ENCODE measurements at regions not wholly inside any gene's neighbourhood (a gene's known extent, or its start where the extent isn't known, plus 50 kb on each side); places are given as distances from the start of the nearest gene placed in this dataset.
"Not testable (repeated sequence)": the region's sequence is repeated elsewhere in the genome, so short reads cannot be mapped to it uniquely, and the experiment has no call there.

DNA sequence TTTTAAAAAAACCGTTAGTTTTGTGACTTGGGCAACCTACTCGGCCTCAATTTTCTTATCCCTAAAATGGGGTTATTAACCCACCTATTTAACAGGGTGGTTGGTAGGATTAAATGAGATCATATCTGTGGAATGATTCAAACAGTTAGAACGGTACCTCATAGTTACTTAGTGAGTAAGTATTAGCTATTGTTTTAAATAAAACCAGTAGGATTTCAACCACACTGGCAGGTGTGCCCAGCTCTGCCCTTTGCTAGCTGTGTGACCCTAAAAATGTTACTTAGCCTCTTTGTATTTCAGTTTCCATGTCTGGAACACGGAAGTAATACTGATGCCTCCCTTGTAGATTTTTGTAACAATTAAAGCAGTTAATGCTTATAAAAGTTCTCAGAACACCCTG lies 225.8 kb upstream of the SPRY1 start:
- Histone ChIP-seq H3K4me3 (ENCODE audit: low read depth, low read length) (no peak overlapping the region), H3K79me2 (ENCODE audit: control insufficient read depth, insufficient read depth, low read length, unreplicated experiment) (no peaks in the 10 kb centered on the region), H3K4me1 (ENCODE audit: control insufficient read depth, insufficient read depth, low read length, unreplicated experiment) (no peaks in the 10 kb centered on the region), H3K27ac (ENCODE audit: low read depth, low read length) (no peak overlapping the region), H3K36me3 (ENCODE audit: insufficient read depth, low read length) (peaks cover 4% of the 10 kb centered on the region; the same call in 1 of the 2 replicates), H2AFZ (ENCODE audit: low read length, unreplicated experiment) (no peak overlapping the region), H3K27me3 (ENCODE audit: insufficient read depth, low read length) (no peaks in the 10 kb centered on the region)

GRCh38 chr4:123176605-123177004 lies 220.0 kb upstream of the SPRY1 start:
- H3K79me2 ChIP-seq (ENCODE audit: control insufficient read depth, insufficient read depth, low read length, unreplicated experiment): no peaks in the 10 kb centered on the region
- H3K4me1 ChIP-seq (ENCODE audit: control insufficient read depth, insufficient read depth, low read length, unreplicated experiment): no peaks in the 10 kb centered on the region
- H3K36me3 ChIP-seq (ENCODE audit: insufficient read depth, low read length): no peaks in the 10 kb centered on the region
- no peak overlapping the region for H3K4me3 ChIP-seq (ENCODE audit: low read depth, low read length)
- H3K27me3 ChIP-seq (ENCODE audit: insufficient read depth, low read length): no peaks in the 10 kb centered on the region
- no peak overlapping the region for H3K27ac ChIP-seq (ENCODE audit: low read depth, low read length)
- no peak overlapping the region for H2AFZ ChIP-seq (ENCODE audit: low read length, unreplicated experiment)

DNA sequence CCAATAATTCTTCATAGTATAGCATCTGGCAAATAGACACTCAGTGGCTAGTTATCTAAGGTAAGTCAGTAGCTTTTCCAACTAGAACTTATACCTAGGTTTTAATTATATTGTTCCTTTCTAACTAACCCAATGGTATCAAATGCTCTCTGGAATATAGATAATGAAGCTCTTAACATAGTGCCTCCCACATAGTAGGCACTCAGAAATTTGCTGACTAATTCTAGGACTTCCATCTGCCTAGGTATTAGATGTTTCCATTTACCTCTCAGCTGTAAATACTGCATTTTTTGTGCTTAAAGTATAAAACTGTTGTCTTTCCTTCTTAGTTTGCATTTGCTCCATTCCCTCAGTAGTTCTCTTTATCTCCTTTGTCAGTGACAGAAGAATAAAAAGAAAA lies 214.3 kb upstream of the SPRY1 start:
- H3K4me1 ChIP-seq (ENCODE audit: control insufficient read depth, insufficient read depth, low read length, unreplicated experiment): no peaks in the 10 kb centered on the region

GRCh38 chr4:123183308-123183707 lies 213.3 kb upstream of the SPRY1 start:
- H2AFZ ChIP-seq (ENCODE audit: low read length, unreplicated experiment): no peak overlapping the region
- no peaks in the 10 kb centered on the region for H3K36me3 ChIP-seq (ENCODE audit: insufficient read depth, low read length)
- no peaks in the 10 kb centered on the region for H3K4me1 ChIP-seq (ENCODE audit: control insufficient read depth, insufficient read depth, low read length, unreplicated experiment)
- H3K27ac ChIP-seq (ENCODE audit: low read depth, low read length): no peak overlapping the region
- H3K27me3 ChIP-seq (ENCODE audit: insufficient read depth, low read length): no peaks in the 10 kb centered on the region
- H3K4me3 ChIP-seq (ENCODE audit: low read depth, low read length): no peak overlapping the region
- H3K79me2 ChIP-seq (ENCODE audit: control insufficient read depth, insufficient read depth, low read length, unreplicated experiment): no peaks in the 10 kb centered on the region

More for the DNA sequence above, 214.3 kb upstream of the SPRY1 start:
- no peak overlapping the region for H3K4me3 ChIP-seq (ENCODE audit: low read depth, low read length)
- no peaks in the 10 kb centered on the region for H3K27me3 ChIP-seq (ENCODE audit: insufficient read depth, low read length)
- no peaks in the 10 kb centered on the region for H3K36me3 ChIP-seq (ENCODE audit: insufficient read depth, low read length)
- no peak overlapping the region for H2AFZ ChIP-seq (ENCODE audit: low read length, unreplicated experiment)
- no peaks in the 10 kb centered on the region for H3K79me2 ChIP-seq (ENCODE audit: control insufficient read depth, insufficient read depth, low read length, unreplicated experiment)
- no peak overlapping the region for H3K27ac ChIP-seq (ENCODE audit: low read depth, low read length)

DNA sequence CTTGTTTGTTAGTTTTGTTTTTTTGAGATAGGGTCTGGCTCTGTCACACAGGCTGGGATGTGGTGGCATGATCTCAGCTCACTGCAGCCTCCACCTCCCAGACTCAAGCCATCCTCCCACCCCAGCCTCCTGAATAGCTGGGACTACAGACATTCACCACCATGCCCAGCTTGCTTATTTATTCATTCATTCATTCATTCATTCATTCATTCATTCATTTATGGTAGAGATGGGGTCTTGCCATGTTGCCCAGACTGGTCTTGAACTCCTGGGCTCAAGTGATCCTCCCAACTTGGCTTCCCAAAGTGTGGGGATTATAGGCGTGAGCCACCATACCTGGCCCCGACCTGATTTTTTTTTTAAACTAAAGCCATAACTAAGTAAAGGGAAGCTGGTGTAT lies 212.8 kb upstream of the SPRY1 start:
- not testable (repeated sequence) for H3K79me2 ChIP-seq (ENCODE audit: control insufficient read depth, insufficient read depth, low read length, unreplicated experiment)

DNA sequence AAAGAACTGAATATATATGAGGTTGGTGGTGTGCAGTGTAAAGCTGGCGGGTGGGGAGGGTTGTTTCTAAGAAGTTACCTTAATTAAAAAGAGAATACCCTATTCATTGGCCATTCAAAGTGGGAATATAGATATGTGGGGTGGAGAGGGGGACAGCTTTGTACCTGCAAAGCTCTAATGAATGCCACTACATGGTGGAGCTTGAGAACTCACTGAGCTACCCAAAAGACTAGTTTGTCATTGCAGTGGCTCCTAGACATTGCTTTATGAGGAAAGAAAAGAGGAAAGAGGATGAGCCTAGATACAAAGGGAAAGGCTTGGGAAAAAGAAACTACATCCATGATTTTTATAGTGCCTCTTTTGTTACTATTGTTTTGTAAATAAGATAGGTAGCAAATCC lies 209.9 kb upstream of the SPRY1 start:
- H2AFZ ChIP-seq (ENCODE audit: low read length, unreplicated experiment): no peak overlapping the region

More for the DNA sequence above, 212.8 kb upstream of the SPRY1 start:
- not testable (repeated sequence) for H3K27me3 ChIP-seq (ENCODE audit: insufficient read depth, low read length); H2AFZ ChIP-seq (ENCODE audit: low read length, unreplicated experiment); H3K4me3 ChIP-seq (ENCODE audit: low read depth, low read length); H3K27ac ChIP-seq (ENCODE audit: low read depth, low read length); H3K36me3 ChIP-seq (ENCODE audit: insufficient read depth, low read length); H3K4me1 ChIP-seq (ENCODE audit: control insufficient read depth, insufficient read depth, low read length, unreplicated experiment)

GRCh38 chr4:123190176-123190575 lies 206.4 kb upstream of the SPRY1 start:
- Histone ChIP-seq H3K4me3 (ENCODE audit: low read depth, low read length) (no peak overlapping the region), H3K27ac (ENCODE audit: low read depth, low read length) (no peak overlapping the region), H3K36me3 (ENCODE audit: insufficient read depth, low read length) (no peaks in the 10 kb centered on the region), H3K79me2 (ENCODE audit: control insufficient read depth, insufficient read depth, low read length, unreplicated experiment) (no peaks in the 10 kb centered on the region), H3K27me3 (ENCODE audit: insufficient read depth, low read length) (no peaks in the 10 kb centered on the region), H3K4me1 (ENCODE audit: control insufficient read depth, insufficient read depth, low read length, unreplicated experiment) (no peaks in the 10 kb centered on the region), H2AFZ (ENCODE audit: low read length, unreplicated experiment) (no peak overlapping the region)

More for the DNA sequence above, 209.9 kb upstream of the SPRY1 start:
- no peaks in the 10 kb centered on the region for H3K4me1 ChIP-seq (ENCODE audit: control insufficient read depth, insufficient read depth, low read length, unreplicated experiment)
- H3K36me3 ChIP-seq (ENCODE audit: insufficient read depth, low read length): no peaks in the 10 kb centered on the region
- no peak overlapping the region for H3K27ac ChIP-seq (ENCODE audit: low read depth, low read length)
- no peaks in the 10 kb centered on the region for H3K79me2 ChIP-seq (ENCODE audit: control insufficient read depth, insufficient read depth, low read length, unreplicated experiment)
- no peak overlapping the region for H3K4me3 ChIP-seq (ENCODE audit: low read depth, low read length)
- H3K27me3 ChIP-seq (ENCODE audit: insufficient read depth, low read length): no peaks in the 10 kb centered on the region

GRCh38 chr4:123191728-123192127 lies 204.9 kb upstream of the SPRY1 start:
- H3K27ac ChIP-seq (ENCODE audit: low read depth, low read length): no peak overlapping the region
- H2AFZ ChIP-seq (ENCODE audit: low read length, unreplicated experiment): no peak overlapping the region
- no peaks in the 10 kb centered on the region for H3K4me1 ChIP-seq (ENCODE audit: control insufficient read depth, insufficient read depth, low read length, unreplicated experiment)
- no peaks in the 10 kb centered on the region for H3K27me3 ChIP-seq (ENCODE audit: insufficient read depth, low read length)
- no peaks in the 10 kb centered on the region for H3K36me3 ChIP-seq (ENCODE audit: insufficient read depth, low read length)
- H3K79me2 ChIP-seq (ENCODE audit: control insufficient read depth, insufficient read depth, low read length, unreplicated experiment): no peaks in the 10 kb centered on the region
- H3K4me3 ChIP-seq (ENCODE audit: low read depth, low read length): no peak overlapping the region

DNA sequence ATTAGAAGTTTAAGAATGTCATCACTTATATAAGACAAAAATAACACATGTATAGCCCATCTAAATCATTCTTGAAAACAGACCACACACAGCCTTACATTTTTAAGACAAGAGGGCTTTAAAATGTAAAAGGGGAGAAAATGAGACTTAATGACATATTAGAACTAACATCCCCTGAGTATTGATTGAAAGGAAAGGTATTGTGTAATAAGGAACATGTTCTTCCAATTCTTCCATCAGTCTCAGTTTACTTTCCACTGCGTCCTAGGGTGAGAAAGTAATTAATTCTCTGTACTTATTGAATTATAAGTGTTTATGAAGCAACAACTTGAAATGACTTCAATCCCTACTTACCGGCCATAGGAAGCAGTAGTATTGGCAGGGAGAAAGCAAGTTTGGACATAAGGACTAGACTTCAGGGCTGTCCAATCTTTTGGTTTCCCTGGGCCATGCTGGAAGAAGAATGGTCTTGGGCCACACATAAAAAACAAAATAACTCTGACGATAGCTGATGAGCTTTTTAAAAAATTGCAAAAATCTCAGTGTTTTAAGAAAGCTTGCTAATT lies 202.7 kb upstream of the SPRY1 start:
- Histone ChIP-seq H3K79me2 (ENCODE audit: control insufficient read depth, insufficient read depth, low read length, unreplicated experiment) (no peaks in the 10 kb centered on the region), H3K4me3 (ENCODE audit: low read depth, low read length) (no peak overlapping the region), H2AFZ (ENCODE audit: low read length, unreplicated experiment) (no peak overlapping the region), H3K27me3 (ENCODE audit: insufficient read depth, low read length) (no peaks in the 10 kb centered on the region), H3K4me1 (ENCODE audit: control insufficient read depth, insufficient read depth, low read length, unreplicated experiment) (no peaks in the 10 kb centered on the region), H3K27ac (ENCODE audit: low read depth, low read length) (no peak overlapping the region), H3K36me3 (ENCODE audit: insufficient read depth, low read length) (no peaks in the 10 kb centered on the region)

DNA sequence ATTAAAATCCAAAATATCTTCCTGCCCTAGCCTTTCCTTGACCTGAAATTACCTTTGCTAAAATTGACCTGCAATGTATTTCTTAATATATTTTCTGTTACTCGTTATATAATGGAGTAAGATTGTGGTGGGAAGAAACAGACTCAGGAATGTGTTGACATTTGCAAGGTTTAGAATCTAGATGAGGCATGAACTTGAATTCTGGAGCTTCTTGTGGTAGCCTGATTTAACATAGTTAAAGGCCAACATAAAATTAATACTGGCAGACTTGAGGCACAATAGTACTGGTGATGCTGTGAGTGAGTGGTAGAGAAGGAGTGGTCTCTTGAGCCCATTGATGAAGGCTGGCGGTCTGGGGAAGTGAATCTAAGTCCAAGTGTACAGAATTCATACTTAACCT lies 197.9 kb upstream of the SPRY1 start:
- Histone ChIP-seq H3K4me1 (ENCODE audit: control insufficient read depth, insufficient read depth, low read length, unreplicated experiment) (no peaks in the 10 kb centered on the region), H3K79me2 (ENCODE audit: control insufficient read depth, insufficient read depth, low read length, unreplicated experiment) (no peaks in the 10 kb centered on the region), H3K36me3 (ENCODE audit: insufficient read depth, low read length) (no peaks in the 10 kb centered on the region), H3K27ac (ENCODE audit: low read depth, low read length) (no peak overlapping the region), H3K4me3 (ENCODE audit: low read depth, low read length) (no peak overlapping the region), H3K27me3 (ENCODE audit: insufficient read depth, low read length) (no peaks in the 10 kb centered on the region), H2AFZ (ENCODE audit: low read length, unreplicated experiment) (no peak overlapping the region)

DNA sequence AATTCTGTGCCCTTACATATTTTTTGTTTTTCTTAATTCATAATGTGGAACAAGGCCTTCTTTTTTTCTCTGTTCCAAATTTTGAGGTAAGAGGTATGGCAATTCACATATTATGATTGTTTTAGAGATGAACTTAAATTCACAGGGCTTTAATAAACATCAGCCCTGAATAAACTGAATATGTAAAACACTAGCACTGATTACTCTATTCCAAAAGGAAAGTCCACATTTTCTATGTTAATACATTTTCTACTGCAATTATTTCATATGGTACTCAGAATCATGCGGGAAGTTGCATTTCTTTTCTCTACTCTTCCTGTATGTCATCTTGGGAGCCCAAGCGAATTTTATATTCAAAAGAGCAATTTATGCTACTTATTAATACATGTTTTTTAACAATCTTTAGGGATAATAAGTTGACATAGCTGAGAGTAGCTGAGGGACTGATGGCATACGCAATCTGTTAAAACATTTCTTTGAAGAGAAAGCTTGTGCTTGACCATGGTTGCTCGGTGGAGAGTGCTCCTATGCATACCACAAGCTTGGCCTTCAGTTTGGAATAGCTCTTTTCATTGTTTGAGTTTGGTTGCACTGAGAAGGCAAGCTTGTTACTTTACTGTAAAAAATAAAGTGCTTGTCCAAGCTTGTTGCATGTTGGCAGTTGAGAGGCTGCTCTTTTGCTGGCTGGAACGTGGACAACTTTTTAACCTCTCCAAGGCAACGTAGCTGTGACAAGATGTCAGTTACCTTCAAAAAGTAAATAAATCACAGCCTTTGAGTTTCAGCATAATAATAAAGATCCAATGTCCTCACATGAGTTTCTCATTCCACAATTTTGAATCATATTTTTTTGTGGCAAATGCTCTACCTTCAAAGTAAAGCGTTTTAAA lies 196.3 kb upstream of the SPRY1 start:
- Histone ChIP-seq H3K79me2 (ENCODE audit: control insufficient read depth, insufficient read depth, low read length, unreplicated experiment) (no peaks in the 10 kb centered on the region), H2AFZ (ENCODE audit: low read length, unreplicated experiment) (no peak overlapping the region), H3K36me3 (ENCODE audit: insufficient read depth, low read length) (no peaks in the 10 kb centered on the region), H3K27me3 (ENCODE audit: insufficient read depth, low read length) (no peaks in the 10 kb centered on the region), H3K27ac (ENCODE audit: low read depth, low read length) (no peak overlapping the region), H3K4me1 (ENCODE audit: control insufficient read depth, insufficient read depth, low read length, unreplicated experiment) (no peaks in the 10 kb centered on the region), H3K4me3 (ENCODE audit: low read depth, low read length) (no peak overlapping the region)
